ENCODE measurements at regions not wholly inside any gene's neighbourhood (a gene's known extent, or its start where the extent isn't known, plus 50 kb on each side); places are given as distances from the start of the nearest gene placed in this dataset.

DNA sequence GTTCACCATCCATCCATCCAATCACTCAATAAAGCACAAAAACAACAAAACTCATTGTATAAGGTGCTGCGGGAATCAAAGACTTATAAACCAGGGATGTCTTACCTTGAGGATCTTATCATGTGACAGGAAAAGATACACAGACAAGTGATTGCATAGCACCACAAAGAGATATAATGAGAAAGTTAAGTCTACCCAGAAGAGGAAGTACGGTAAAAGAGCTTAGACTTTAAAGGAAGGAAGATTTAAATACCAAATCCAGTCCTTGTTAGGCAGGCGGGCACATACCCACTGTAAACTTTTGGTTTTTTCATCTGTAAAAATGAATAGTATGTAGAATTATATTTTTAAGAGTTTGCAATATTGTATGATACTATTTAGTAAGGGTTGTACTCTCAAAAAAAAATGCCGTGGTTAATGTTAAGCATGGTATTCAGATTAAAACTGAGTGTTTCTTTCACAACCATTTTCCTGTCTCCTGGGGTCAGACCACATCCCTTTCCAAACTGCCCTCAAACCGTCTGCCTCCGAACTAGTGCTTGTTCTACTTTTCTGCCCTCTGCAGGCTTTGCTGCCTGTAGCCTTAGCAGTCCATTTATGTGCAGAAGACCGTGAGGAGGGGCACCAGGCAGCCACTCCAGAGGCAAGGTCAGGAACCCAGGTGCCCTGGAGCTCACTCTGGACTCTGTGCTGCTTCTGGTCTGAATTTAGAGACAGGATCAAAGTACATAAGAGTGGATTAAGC, 179.5 kb upstream of the SYNDIG1 start:
- TF ChIP-seq CTCF (conservative IDR thresholded peaks at IDR 0.05; ENCODE audit: low read depth, low read length): no peak
- no peak for DNase-seq (ENCODE audit: low read depth)
- no peak overlapping the region for H3K4me3 ChIP-seq (ENCODE audit: low read depth, low read length)

- H3K4me3 ChIP-seq (ENCODE audit: low read depth, low read length): no peak overlapping the region
- TF ChIP-seq CTCF (conservative IDR thresholded peaks at IDR 0.05; ENCODE audit: low read depth, low read length): no peak
- DNase-seq (ENCODE audit: low read depth): no peak
These were observed 186.2 kb upstream of the SYNDIG1 start for GRCh38 chr20:24283186-24283585.

- no peak for DNase-seq (ENCODE audit: low read depth)
- TF ChIP-seq CTCF (conservative IDR thresholded peaks at IDR 0.05; ENCODE audit: low read depth, low read length): no peak
- no peak overlapping the region for H3K4me3 ChIP-seq (ENCODE audit: low read depth, low read length)
These were observed 192.2 kb upstream of the SYNDIG1 start for GRCh38 chr20:24277196-24277595.

- no peak for TF ChIP-seq CTCF (conservative IDR thresholded peaks at IDR 0.05; ENCODE audit: low read depth, low read length)
- no peak for DNase-seq (ENCODE audit: low read depth)
- no peak overlapping the region for H3K4me3 ChIP-seq (ENCODE audit: low read depth, low read length)
These were observed 193.3 kb upstream of the SYNDIG1 start for GRCh38 chr20:24275946-24276705.

DNA sequence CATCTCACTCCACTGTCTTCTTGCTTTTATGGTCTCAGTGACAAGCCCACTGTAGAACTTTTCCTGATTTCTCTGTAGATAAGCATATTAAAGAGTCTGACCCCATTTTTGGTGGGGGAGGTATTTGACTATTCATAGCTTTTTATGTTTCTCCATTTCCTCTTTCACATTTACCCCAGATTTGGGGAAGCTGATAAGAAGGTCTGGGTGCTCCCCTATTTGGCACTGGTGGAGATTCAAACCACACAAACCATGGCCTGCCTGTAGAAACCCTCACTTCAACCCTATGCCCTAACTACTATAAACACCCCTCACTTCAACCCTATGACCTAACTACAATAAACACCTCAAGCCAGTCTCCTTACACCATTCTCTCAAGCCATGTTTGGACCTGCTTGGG, 196.2 kb upstream of the SYNDIG1 start:
- no peak for TF ChIP-seq CTCF (conservative IDR thresholded peaks at IDR 0.05; ENCODE audit: low read depth, low read length)
- DNase-seq (ENCODE audit: low read depth): no peak
- H3K4me3 ChIP-seq (ENCODE audit: low read depth, low read length): no peak overlapping the region

GRCh38 chr20:24261351-24261750, 208.1 kb upstream of the SYNDIG1 start:
- no peak for DNase-seq (ENCODE audit: low read depth)
- TF ChIP-seq CTCF (conservative IDR thresholded peaks at IDR 0.05; ENCODE audit: low read depth, low read length): no peak
- no peak overlapping the region for H3K4me3 ChIP-seq (ENCODE audit: low read depth, low read length)

All from epithelial cell of proximal tubule (primary cell).